HG03469 (cell line): ENCODE measurements at regions not wholly inside any gene's neighbourhood (a gene's known extent, or its start where the extent isn't known, plus 50 kb on each side); places are given as distances from the start of the nearest gene placed in this dataset.

Experiments used
- ATAC-seq: cut with Tn5 transposase; IDR thresholded peaks from one replicate; pipeline ENCODE4 v1.9.1; 2021; ENCODE audit warnings: mild to moderate bottlenecking, moderate library complexity, moderate number of reproducible peaks; ENCODE audit not compliant: unreplicated experiment

- no peak for ATAC-seq
Measured at GRCh38 chr5:74083096-74083791, 457.2 kb downstream of the ARHGEF28 start.

- no peak for ATAC-seq
Measured at GRCh38 chr5:74082512-74083055, 456.6 kb downstream of the ARHGEF28 start.

DNA sequence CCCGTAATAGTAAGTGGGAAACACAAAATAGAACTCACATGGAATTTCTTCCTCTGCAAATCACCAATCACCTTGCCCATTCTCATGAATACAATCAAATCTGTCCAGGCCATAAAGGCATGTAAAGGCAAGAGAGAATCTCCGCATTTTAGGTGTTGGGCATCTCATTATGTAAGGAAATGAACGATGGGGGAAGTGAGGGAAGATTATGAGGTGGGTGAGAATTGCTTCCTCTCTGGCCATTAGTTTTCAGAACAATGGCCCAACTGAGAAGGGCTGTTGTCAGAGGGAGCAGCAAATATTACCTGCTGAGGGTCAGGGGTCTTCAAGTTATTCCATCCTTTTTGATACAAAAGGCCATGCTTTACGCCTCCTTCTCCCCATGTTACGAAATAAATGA, 455.1 kb downstream of the ARHGEF28 start:
- no peak for ATAC-seq

GRCh38 chr5:74079971-74080556, 454.1 kb downstream of the ARHGEF28 start:
- ATAC-seq, result no peak

DNA sequence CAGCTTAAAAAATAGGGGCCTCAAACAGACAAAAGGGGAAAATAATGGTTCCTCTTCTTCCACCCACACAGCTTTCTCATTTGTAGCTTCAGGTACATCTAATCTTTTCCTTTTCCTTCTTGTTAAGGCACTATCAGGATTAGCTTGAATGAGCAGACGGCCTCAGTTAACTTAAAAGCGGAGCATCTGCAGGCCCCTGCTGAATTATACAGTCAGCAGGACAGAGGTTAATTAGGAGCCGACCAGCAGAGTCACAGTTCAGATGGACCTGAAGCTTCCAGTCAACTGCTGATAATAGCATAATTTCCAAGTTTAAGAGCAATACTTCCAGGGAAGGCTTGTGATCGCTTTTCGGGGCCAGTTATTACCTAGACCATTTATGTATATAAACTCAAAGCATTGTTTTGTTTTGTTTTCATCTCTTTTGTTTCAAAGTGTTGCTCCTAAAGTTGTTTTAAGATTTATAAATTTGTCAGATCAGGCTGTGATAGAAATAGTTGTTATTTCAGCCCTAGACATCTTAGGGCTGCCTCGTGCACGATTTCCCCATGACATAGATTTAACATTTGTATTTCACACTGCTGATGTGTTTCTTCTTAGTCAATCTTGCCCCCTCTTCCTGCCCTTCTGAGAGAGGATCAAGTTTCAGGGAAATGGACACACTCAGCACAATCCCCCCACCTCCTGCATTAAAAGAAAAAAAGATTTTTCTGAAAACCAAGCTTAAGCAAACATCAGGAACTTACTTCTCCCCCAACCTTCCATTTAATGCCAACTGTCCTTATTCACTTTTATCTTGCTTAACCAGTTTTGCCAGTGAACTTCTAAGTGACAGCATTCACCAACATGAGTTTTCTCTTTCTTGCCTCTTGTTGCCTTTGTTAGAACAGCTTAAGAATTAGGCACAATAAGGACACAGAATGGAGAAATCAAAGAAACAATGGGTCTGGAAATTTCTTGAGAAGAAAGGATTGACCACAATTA, 449.8 kb downstream of the ARHGEF28 start:
- no peak for ATAC-seq

DNA sequence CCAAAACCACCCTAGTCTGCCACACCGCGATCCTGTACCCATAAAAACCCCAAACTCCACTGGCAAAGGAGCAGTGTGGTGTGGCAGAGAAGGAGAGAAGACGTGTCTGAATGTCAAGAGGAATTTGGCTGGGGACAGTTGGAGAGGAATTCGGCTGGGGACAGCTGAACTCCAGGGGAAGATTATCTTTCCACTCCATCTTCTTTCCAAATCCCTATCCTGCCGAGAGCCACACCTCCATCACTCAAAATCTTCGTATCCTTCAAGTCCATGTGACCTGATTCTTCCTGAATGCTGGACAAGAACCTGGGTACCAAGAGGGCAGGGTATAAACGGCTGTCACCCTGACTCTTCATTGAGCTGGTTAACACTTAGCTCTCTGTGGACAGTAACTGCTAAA, 448.1 kb downstream of the ARHGEF28 start:
- ATAC-seq, result no peak

DNA sequence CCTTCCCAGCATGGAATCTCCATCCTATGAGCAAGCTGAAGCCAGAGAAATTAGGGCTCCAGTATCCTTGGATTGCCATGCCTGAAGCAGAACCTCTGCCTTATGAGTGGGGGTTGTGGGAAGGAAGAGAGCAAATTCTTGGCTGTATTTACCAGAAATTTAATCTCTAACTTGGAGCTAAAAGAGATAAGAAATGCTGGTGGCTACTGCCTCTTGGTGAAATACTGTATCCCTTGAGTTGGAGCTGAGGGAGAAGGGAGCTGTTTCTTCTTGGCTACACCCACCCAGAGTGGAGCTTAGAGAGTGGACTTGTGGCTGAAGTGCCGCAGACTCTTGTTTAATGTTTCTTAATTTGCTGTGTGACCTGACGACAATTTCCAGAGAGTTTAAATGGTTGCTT, 447.3 kb downstream of the ARHGEF28 start:
- no peak for ATAC-seq

- ATAC-seq, result no peak
Measured at GRCh38 chr5:74072646-74073045, 446.6 kb downstream of the ARHGEF28 start.

DNA sequence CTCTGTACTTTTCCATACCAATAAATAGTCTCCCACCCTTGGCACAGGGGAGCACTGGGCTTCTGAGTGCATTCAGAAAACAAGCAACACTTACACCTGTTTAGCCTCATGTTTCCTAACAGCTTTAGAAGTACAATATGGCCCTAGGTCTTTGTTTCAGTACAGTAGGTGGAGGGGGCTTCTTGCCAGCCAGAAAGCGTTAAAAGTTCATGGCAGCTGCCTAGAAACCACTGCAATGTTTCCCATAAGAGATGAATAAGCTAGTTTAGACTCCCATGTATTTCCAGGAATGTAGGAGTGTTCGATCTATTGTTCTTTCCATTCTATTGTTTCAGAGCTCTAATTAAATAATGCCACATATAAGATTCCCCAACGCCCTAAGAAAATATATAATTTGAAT, 444.8 kb downstream of the ARHGEF28 start:
- no peak for ATAC-seq

DNA sequence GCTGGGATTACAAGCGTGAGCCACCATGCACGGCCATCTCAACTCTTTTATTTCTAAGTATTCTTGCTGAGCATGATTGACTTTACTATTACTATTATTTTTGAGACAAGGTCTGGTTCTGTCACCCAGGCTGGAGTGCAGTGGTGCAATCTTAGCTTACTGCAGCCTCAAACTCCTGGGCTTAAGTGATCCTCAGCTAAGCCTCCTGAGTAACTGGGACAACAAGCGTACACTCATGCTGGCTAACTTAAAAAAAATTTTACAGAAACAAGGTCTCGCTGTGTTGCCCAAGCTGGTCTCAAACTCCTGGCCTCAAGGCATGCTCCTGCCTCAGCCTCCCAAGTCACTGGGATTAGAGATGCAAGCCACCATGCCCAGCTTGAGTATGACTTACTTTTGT, 443.7 kb downstream of the ARHGEF28 start:
- ATAC-seq, result no peak

- ATAC-seq, result no peak
Measured at GRCh38 chr5:74067748-74068541, 441.9 kb downstream of the ARHGEF28 start.

DNA sequence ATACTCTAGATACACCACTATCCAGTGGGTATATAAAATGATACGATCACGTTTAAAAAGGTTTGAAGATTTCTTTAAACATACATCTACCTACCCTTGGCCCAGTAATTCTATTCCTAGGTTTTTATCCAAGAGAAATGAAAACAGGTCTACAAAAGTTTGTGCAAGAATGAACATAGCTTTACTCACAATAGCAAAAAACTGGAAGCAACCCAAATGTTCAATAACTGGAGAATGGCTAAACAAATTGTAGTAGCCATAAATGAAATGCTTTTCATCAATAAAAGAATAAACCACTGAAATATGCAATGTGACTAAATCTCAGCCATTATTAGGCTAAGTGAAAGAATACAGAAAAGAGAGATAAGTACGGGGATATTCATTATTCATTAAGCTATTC, 438.9 kb downstream of the ARHGEF28 start:
- ATAC-seq, result no peak

- no peak for ATAC-seq
Measured at GRCh38 chr5:74064225-74064624, 438.2 kb downstream of the ARHGEF28 start.

- no peak for ATAC-seq
Measured at GRCh38 chr5:74063821-74064220, 437.8 kb downstream of the ARHGEF28 start.

DNA sequence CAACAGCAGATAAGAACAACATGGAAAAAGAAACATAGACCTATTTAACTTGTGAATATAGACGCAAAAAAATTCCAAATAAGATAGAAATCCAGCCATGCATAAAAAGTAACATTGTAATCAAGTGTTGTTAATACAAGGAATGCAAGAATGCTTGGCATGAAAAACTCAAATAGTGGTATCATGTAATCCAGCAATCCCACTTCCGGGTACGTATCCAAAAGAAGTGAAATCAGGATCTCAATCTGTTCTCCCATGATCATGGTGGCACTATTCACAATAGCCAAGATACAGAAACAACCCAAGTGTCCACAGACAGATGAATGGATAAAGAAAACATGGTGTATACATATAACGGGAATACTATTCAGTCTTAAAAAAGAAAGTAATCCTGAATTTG, 437.4 kb downstream of the ARHGEF28 start:
- no peak for ATAC-seq

DNA sequence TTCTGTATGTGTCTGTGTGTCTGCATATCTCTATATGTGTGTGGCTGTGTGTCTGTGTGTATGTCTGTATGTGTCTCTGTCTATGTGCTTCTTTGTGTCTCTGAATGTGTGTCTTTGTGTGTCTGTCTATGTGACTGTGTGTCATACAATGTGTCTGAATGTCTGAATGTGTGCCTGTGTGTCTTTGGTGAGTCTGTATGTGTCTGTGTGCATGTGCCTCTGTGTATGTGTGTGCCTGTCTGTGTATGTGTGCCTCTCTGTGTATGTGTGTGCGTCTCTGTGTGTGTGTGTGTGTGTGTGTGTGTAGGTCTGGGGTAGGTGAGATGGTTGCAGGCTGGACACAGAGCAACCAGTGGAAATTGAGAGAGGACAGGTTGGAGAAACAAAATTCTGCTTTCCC, 435.3 kb downstream of the ARHGEF28 start:
- no peak for ATAC-seq

DNA sequence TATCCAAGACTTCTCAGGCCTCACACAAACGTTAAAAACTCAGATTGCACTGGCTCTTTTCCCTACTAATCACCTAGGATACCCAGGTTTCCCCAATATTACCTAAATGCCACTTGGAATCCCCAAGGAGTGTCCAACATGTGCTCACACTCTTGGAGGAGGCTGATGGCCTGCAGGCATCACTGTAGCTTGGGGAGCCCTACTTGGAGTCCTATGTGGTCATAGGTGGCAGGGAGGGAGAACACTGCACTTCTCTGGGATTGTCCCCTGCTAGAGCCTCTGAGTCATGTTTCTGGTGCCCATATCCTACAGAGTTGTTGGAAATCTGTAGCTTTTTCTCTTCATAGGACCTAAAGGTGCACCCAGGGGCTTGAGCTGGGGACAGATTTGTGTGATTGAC, 433.7 kb downstream of the ARHGEF28 start:
- ATAC-seq, result no peak

DNA sequence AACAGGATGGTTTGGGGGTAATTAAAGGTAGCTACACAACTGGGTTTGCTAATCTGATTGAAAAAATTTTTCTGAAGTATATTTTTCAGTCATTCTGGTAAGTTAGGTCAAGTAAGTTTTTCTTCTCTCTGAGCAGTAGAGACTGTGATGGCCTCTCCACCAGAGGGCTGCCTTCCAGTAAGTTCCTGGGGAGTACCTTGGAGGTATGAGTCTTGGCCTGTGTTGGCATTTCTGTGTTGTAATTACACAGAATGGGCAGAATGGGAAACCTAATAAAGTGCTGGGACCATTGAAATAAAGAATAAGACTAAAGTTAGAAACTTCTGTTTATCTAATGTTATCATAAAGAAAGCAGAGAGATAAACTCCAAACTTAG, 430.8 kb downstream of the ARHGEF28 start:
- ATAC-seq, result no peak

- ATAC-seq, result no peak
Measured at GRCh38 chr5:74056107-74056788, 430.3 kb downstream of the ARHGEF28 start.

- ATAC-seq, result no peak
Measured at GRCh38 chr5:74055486-74056106, 429.6 kb downstream of the ARHGEF28 start.
